GM21390 (cell line): ENCODE measurements at regions not wholly inside any gene's neighbourhood (a gene's known extent, or its start where the extent isn't known, plus 50 kb on each side); places are given as distances from the start of the nearest gene placed in this dataset.

ENCODE experiments used
- ATAC-seq: cut with Tn5 transposase; IDR thresholded peaks from one replicate; pipeline ENCODE4 v1.9.1; 2021; ENCODE audit not compliant: unreplicated experiment

GRCh38 chr18:42137693-42138375 is 182.8 kb downstream of the PIK3C3 start:
- ATAC-seq: no peak

GRCh38 chr18:42141439-42141838 is 186.4 kb downstream of the PIK3C3 start:
- ATAC-seq: no peak

GRCh38 chr18:42155024-42155423 is 200.0 kb downstream of the PIK3C3 start:
- ATAC-seq: no peak

GRCh38 chr18:42156281-42156680 is 201.2 kb downstream of the PIK3C3 start:
- no peak for ATAC-seq

- ATAC-seq: no peak
Observed at GRCh38 chr18:42157420-42157819, 202.4 kb downstream of the PIK3C3 start.

- ATAC-seq: no peak
Observed at GRCh38 chr18:42157878-42158277, 202.8 kb downstream of the PIK3C3 start.

- no peak for ATAC-seq
Observed at GRCh38 chr18:42159146-42159545, 204.1 kb downstream of the PIK3C3 start.

- no peak for ATAC-seq
Observed at GRCh38 chr18:42163321-42163720, 208.3 kb downstream of the PIK3C3 start.

GRCh38 chr18:42164556-42164955 is 209.5 kb downstream of the PIK3C3 start:
- no peak for ATAC-seq

GRCh38 chr18:42165922-42166513 is 211.0 kb downstream of the PIK3C3 start:
- no peak for ATAC-seq

- ATAC-seq: no peak
Observed at GRCh38 chr18:42168487-42168886, 213.5 kb downstream of the PIK3C3 start.

- no peak for ATAC-seq
Observed at GRCh38 chr18:42168907-42169306, 213.9 kb downstream of the PIK3C3 start.

- ATAC-seq: no peak
Observed at GRCh38 chr18:42174909-42175308, 219.9 kb downstream of the PIK3C3 start.

GRCh38 chr18:42176599-42176998 is 221.6 kb downstream of the PIK3C3 start:
- ATAC-seq: no peak

- ATAC-seq: no peak
Observed at GRCh38 chr18:42177390-42177789, 222.4 kb downstream of the PIK3C3 start.

- no peak for ATAC-seq
Observed at GRCh38 chr18:42178376-42179080, 223.5 kb downstream of the PIK3C3 start.

- ATAC-seq: no peak
Observed at GRCh38 chr18:42179542-42180121, 224.6 kb downstream of the PIK3C3 start.

- no peak for ATAC-seq
Observed at GRCh38 chr18:42181474-42181873, 226.4 kb downstream of the PIK3C3 start.

GRCh38 chr18:42182728-42183700 is 228.0 kb downstream of the PIK3C3 start:
- ATAC-seq: no peak

- no peak for ATAC-seq
Observed at GRCh38 chr18:42183746-42184145, 228.7 kb downstream of the PIK3C3 start.
